ENCODE measurements at regions not wholly inside any gene's neighbourhood (a gene's known extent, or its start where the extent isn't known, plus 50 kb on each side); places are given as distances from the start of the nearest gene placed in this dataset.

- TF ChIP-seq CTCF (conservative IDR thresholded peaks at IDR 0.05; ENCODE audit: low read depth, low read length), result no peak
- TF ChIP-seq EZH2 (IDR thresholded peaks at IDR 0.05; ENCODE audit: borderline replicate concordance, low read depth, low read length, poor library complexity, severe bottlenecking), result no peak
Measured at GRCh38 chr11:92138296-92138695, 86.3 kb upstream of the FAT3 start.
